ENCODE measurements at regions not wholly inside any gene's neighbourhood (a gene's known extent, or its start where the extent isn't known, plus 50 kb on each side); places are given as distances from the start of the nearest gene placed in this dataset.

- no peak overlapping the region for H3K4me2 ChIP-seq (ENCODE audit: control insufficient read depth, insufficient read depth)
- no peaks in the 10 kb centered on the region for H3K36me3 ChIP-seq (ENCODE audit: control insufficient read depth in 2 of 2, insufficient read depth in 2 of 2, low read length in 1 of 2)
- no peaks in the 10 kb centered on the region for H3K27me3 ChIP-seq (replicated peaks in 1 of 2; ENCODE audit: control insufficient read depth in 2 of 2, insufficient read depth in 2 of 2, low read length in 1 of 2)
- in situ Hi-C loops (cut with MboI), result no loop called here
- ATAC-seq, result no peak
- H3K79me2 ChIP-seq (ENCODE audit: control insufficient read depth, insufficient read depth, low read length), result no peaks in the 10 kb centered on the region
- POLR2A ChIA-PET, result interaction anchor here (0.7 to 0.9 kb wide), 2 partner anchors 22 to 262 kb away, joined by 3 to 4 read pairs; no protein-coding TSS in a partner anchor
- no peaks in the 10 kb centered on the region for H4K20me1 ChIP-seq (ENCODE audit: control insufficient read depth, insufficient read depth)
- no peak for FAIRE-seq
- no peak overlapping the region for H3K4me3 ChIP-seq
- no peaks in the 10 kb centered on the region for H3K9me3 ChIP-seq (replicated peaks; ENCODE audit: control insufficient read depth, insufficient read depth, low read length)
- TF ChIP-seq CREM (IDR thresholded peaks at IDR 0.05; ENCODE audit: low read depth), result no peak
- no peak for TF ChIP-seq SUPT20H (IDR thresholded peaks at IDR 0.05; ENCODE audit: borderline replicate concordance, control insufficient read depth, low read depth, low read length)
- TF ChIP-seq, protein P1, sequence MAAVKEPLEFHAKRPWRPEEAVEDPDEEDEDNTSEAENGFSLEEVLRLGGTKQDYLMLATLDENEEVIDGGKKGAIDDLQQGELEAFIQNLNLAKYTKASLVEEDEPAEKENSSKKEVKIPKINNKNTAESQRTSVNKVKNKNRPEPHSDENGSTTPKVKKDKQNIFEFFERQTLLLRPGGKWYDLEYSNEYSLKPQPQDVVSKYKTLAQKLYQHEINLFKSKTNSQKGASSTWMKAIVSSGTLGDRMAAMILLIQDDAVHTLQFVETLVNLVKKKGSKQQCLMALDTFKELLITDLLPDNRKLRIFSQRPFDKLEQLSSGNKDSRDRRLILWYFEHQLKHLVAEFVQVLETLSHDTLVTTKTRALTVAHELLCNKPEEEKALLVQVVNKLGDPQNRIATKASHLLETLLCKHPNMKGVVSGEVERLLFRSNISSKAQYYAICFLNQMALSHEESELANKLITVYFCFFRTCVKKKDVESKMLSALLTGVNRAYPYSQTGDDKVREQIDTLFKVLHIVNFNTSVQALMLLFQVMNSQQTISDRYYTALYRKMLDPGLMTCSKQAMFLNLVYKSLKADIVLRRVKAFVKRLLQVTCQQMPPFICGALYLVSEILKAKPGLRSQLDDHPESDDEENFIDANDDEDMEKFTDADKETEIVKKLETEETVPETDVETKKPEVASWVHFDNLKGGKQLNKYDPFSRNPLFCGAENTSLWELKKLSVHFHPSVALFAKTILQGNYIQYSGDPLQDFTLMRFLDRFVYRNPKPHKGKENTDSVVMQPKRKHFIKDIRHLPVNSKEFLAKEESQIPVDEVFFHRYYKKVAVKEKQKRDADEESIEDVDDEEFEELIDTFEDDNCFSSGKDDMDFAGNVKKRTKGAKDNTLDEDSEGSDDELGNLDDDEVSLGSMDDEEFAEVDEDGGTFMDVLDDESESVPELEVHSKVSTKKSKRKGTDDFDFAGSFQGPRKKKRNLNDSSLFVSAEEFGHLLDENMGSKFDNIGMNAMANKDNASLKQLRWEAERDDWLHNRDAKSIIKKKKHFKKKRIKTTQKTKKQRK (IDR thresholded peaks at IDR 0.05; ENCODE audit: low read depth, low read length), result no peak
- no peak for TF ChIP-seq RB1 (IDR thresholded peaks at IDR 0.05; ENCODE audit: borderline replicate concordance)
- TF ChIP-seq NR2C1 (IDR thresholded peaks at IDR 0.05), result no peak
- no peak overlapping the region for H3K9ac ChIP-seq (ENCODE audit: control insufficient read depth, insufficient read depth, low read length)
- DNase-seq (ENCODE audit: low read depth, low spot score), result no peak
- no peak overlapping the region for H3K27ac ChIP-seq (ENCODE audit: control insufficient read depth, insufficient read depth)
- no peaks in the 10 kb centered on the region for H3K4me1 ChIP-seq (ENCODE audit: control insufficient read depth, insufficient read depth, low read length)
- intact Hi-C loops (cut with micrococcal nuclease; ENCODE audit: unreplicated experiment), result no loop called here
- CTCF ChIA-PET, result interaction anchor here (1.0 kb wide), 1 partner anchor 11 kb away, joined by 3 read pairs; no protein-coding TSS in a partner anchor
- SMC1A ChIA-PET (ENCODE audit: uncharacterized antibody, unreplicated experiment), result interaction anchor here (0.8 to 1.6 kb wide), 5 partner anchors 9 to 39 kb away, joined by 3 to 8 read pairs (median 5); no protein-coding TSS in a partner anchor
- no TSS peak for BruUV-seq (replicated peaks)
- RAD21 ChIA-PET (ENCODE audit: unreplicated experiment), result no interaction called here
- no peak overlapping the region for H2AFZ ChIP-seq (ENCODE audit: control insufficient read depth, low read depth, low read length)
- under 1% methylated on average over 4 of the region's 4 CpGs for WGBS (ENCODE audit: insufficient coverage, insufficient replicate concordance, low lambda C conversion rate, missing lambda C conversion rate)
Measured at GRCh38 chr13:80524447-80525215, 183.7 kb upstream of the SPRY2 start.

Data from GM12878 (cell line).